GM21360 (cell line): ENCODE measurements at regions not wholly inside any gene's neighbourhood (a gene's known extent, or its start where the extent isn't known, plus 50 kb on each side); places are given as distances from the start of the nearest gene placed in this dataset.

ENCODE experiments used
- ATAC-seq: cut with Tn5 transposase; IDR thresholded peaks from one replicate; pipeline ENCODE4 v1.9.1; 2021; ENCODE audit warnings: mild to moderate bottlenecking, moderate library complexity; ENCODE audit not compliant: unreplicated experiment

- no peak for ATAC-seq
Measured at GRCh38 chr6:139871803-139872510, 497.5 kb upstream of the CITED2 start.

- no peak for ATAC-seq
Measured at GRCh38 chr6:139871165-139871710, 496.8 kb upstream of the CITED2 start.

GRCh38 chr6:139868576-139868975, 494.1 kb upstream of the CITED2 start:
- ATAC-seq = no peak

GRCh38 chr6:139863964-139864363, 489.5 kb upstream of the CITED2 start:
- no peak for ATAC-seq

GRCh38 chr6:139863346-139863745, 488.9 kb upstream of the CITED2 start:
- ATAC-seq = no peak

- no peak for ATAC-seq
Measured at GRCh38 chr6:139862311-139862710, 487.9 kb upstream of the CITED2 start.

- no peak for ATAC-seq
Measured at GRCh38 chr6:139860203-139860602, 485.8 kb upstream of the CITED2 start.

- ATAC-seq = no peak
Measured at GRCh38 chr6:139858429-139858828, 484.0 kb upstream of the CITED2 start.

GRCh38 chr6:139857143-139857542, 482.7 kb upstream of the CITED2 start:
- ATAC-seq = no peak

GRCh38 chr6:139856562-139856961, 482.1 kb upstream of the CITED2 start:
- no peak for ATAC-seq

- ATAC-seq = no peak
Measured at GRCh38 chr6:139855671-139856311, 481.3 kb upstream of the CITED2 start.

- ATAC-seq = no peak
Measured at GRCh38 chr6:139853302-139853992, 479.0 kb upstream of the CITED2 start.

GRCh38 chr6:139852488-139853140, 478.2 kb upstream of the CITED2 start:
- ATAC-seq = no peak

GRCh38 chr6:139852067-139852466, 477.6 kb upstream of the CITED2 start:
- no peak for ATAC-seq

GRCh38 chr6:139851206-139851605, 476.8 kb upstream of the CITED2 start:
- no peak for ATAC-seq

GRCh38 chr6:139850512-139850911, 476.1 kb upstream of the CITED2 start:
- ATAC-seq = no peak

GRCh38 chr6:139847457-139847813, 473.0 kb upstream of the CITED2 start:
- no peak for ATAC-seq

- no peak for ATAC-seq
Measured at GRCh38 chr6:139846538-139847456, 472.3 kb upstream of the CITED2 start.

- ATAC-seq = no peak
Measured at GRCh38 chr6:139844907-139845306, 470.5 kb upstream of the CITED2 start.

GRCh38 chr6:139841794-139842215, 467.4 kb upstream of the CITED2 start:
- ATAC-seq = peak; percentile 89
